Suppressor macrophage treated with lipopolysaccharide for 1 hour (primary cell): ENCODE measurements at regions not wholly inside any gene's neighbourhood (a gene's known extent, or its start where the extent isn't known, plus 50 kb on each side); places are given as distances from the start of the nearest gene placed in this dataset.
"Not testable (repeated sequence)": the region's sequence is repeated elsewhere in the genome, so short reads cannot be mapped to it uniquely, and the experiment has no call there.

Experiments
- DNase-seq, 3 donors: peaks; one replicate each; pipeline ENCODE4 v3.0.0-alpha.2; 2020 to 2022

DNA sequence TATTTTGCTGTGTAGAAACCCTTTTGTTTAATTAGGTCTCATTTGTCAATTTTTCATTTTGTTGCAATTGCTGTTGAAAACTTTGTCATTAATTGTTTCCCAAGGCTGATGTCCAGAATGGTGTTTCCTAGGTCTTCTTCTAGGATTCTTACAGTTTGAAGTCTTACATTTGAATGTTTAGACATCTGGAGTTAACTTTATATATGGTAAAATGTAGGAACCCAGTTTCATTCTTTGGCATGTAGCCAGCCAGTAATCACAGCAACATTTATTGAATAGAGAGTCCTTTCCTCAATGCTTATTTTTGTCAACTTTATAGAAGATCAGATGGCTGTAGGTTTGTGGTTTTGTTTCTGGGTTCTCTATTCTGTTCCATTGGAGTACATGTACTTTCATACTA lies 1290.8 kb upstream of the CDH9 start:
- DNase-seq, result no peak

- DNase-seq, result no peak
Measured at GRCh38 chr5:28328681-28329080, 1290.3 kb upstream of the CDH9 start.

DNA sequence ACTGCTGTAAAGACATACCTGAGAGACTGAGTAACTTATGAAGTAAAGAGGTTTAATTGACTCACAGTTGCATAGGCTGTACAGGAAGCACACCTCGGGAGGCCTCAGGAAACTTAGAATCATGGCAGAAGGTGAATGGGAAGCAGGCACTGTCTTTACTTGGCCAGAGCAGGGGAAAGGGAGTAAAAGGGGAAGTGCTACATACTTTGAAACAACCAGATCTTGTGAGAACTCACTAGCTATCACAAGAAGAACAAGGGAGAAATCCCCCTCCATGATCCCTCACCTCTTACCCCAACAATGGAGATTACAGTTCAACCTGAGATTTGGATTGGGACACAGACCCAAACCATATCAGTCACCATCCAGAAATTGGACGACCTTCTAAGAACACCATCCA lies 1285.8 kb upstream of the CDH9 start:
- DNase-seq, result no peak

GRCh38 chr5:28313953-28314352 lies 1275.6 kb upstream of the CDH9 start:
- no peak for DNase-seq

GRCh38 chr5:28313321-28313951 lies 1275.0 kb upstream of the CDH9 start:
- DNase-seq, result no peak

DNA sequence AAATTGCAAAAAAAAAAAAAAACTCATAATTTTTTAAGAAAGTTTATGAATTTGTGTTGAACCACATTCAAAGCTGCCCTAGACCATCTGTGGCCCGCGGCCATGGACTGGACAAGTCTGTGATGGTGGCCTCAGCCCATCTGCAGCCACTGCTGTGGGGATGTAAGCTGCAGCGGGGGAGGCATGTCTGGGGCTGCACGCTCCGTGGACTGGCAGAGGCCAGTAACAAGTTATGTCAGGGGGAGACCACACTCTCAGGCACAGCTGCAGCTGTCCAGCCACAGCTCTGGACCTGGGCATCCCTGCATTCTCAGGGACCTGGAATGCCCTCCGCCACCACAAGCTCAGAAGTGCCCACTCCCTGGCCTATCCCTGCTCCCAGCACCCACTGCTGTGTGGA lies 1272.3 kb upstream of the CDH9 start:
- no peak for DNase-seq

- DNase-seq, result no peak
Measured at GRCh38 chr5:28305891-28306290, 1267.5 kb upstream of the CDH9 start.

GRCh38 chr5:28301712-28302111 lies 1263.3 kb upstream of the CDH9 start:
- DNase-seq, result no peak

- no peak for DNase-seq
Measured at GRCh38 chr5:28296254-28297013, 1258.0 kb upstream of the CDH9 start.

GRCh38 chr5:28287021-28287420 lies 1248.6 kb upstream of the CDH9 start:
- not testable (repeated sequence) for DNase-seq

GRCh38 chr5:28286566-28286965 lies 1248.2 kb upstream of the CDH9 start:
- no peak for DNase-seq

DNA sequence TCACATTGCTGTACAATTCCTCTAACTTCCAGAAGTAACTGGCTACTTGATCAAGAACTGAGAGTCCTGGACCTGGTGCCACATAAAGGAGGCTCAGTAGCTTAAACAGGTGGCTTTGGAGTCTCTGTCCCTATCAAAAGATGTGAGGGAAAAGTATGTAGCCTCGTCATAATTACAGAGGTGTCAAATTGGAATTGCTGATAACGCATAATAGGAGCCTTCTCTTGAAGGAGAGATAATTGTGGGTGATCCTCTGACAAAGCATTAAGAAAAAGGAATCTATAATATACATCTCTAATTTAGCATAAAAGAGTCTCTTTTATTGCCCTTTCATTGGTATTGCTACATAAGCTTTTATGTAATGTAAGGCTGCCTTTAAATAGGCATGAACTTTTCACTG lies 1246.4 kb upstream of the CDH9 start:
- DNase-seq, result no peak

DNA sequence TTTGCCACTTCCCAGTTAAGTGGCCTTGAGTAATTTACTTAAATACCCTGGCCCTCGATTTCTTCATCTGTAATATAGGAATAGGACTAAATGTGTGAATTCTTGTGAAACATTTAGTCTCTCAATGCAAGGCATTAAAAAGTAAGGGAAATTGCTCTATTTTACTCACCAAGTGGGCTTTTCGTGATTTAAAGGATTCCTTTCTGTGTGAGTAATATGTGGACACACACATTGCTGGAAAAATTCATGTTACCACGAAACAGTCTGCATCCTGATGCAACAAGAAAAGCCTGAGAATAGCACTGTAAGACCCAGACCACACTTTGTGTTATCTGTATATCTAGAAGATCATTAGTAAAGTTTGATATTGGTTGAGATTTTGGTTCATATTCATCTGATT lies 1243.0 kb upstream of the CDH9 start:
- DNase-seq, result no peak

DNA sequence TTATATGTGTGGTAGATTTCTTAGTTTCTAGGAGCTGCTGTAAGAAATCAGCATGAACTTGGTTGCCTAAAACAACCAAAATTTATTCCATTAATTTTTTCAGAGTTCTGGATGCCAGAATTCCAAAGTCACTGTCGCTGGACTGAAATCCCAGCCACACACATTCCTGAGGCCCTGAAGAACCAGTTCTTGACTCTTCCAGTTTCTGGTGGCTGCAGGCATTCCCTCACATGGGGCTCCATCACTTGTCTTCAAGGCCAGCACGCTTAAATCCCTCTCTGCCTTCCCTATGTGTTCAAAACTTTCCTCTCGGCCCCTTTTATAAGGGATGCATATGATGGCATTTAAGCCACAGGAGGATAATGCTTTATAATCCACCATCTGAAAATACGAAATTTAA lies 1237.5 kb upstream of the CDH9 start:
- no peak for DNase-seq

GRCh38 chr5:28269978-28270377 lies 1231.6 kb upstream of the CDH9 start:
- no peak for DNase-seq

DNA sequence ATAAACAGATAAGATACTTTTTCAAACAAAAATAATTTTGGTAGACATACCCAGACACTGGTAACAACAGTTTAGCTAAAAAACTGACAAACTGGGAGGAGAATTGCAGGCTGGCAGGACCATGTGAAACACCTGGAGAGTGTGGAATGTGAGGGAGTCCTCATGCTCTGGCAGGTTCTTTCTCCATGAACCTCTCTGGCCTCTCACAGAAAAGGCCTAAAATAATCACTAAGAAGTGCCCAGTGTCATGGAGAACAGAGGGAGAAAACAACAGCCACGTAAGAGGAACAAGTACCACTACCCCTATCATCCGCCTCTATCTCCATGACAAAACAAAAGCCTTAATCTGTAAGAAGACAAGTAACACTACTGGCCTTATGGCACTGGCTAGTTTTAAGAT lies 1227.5 kb upstream of the CDH9 start:
- no peak for DNase-seq

DNA sequence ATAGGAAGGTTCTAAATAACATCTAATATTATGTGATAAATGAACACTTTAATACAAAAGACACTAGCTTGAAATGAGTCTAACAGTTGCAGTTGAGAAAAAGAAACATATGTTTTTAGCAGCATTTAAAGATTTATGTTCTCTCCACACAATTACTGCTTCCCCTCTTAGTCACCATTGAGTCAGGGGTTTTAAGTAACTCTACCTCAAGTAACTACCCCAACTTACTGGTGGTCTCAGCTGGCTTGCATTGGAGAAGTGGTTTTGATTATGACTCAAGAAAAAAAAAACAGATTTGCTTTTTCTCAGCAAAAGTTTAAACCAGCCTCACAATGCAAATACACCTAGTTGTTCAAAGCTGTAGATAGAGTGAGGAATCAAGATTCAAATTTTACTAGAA lies 1216.5 kb upstream of the CDH9 start:
- no peak for DNase-seq

DNA sequence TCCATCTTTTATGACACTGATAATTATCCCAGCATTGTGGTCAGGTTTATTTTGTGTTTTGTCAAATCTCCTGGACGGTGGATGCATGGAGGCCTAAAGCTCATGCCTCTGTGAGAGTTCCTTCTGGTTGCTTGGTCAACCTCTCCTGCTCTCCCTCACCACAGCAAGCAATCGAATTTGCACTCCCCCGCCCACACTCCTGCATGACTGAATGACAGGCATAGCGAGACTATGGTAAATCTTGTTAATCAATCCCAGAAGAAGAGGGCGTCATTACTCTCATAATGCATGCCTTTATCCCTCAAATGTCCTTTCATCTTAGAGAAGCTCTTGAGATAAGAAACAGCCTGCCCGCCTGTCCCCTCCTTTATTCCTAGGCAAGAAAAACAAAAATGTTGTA lies 1215.0 kb upstream of the CDH9 start:
- DNase-seq, result no peak

DNA sequence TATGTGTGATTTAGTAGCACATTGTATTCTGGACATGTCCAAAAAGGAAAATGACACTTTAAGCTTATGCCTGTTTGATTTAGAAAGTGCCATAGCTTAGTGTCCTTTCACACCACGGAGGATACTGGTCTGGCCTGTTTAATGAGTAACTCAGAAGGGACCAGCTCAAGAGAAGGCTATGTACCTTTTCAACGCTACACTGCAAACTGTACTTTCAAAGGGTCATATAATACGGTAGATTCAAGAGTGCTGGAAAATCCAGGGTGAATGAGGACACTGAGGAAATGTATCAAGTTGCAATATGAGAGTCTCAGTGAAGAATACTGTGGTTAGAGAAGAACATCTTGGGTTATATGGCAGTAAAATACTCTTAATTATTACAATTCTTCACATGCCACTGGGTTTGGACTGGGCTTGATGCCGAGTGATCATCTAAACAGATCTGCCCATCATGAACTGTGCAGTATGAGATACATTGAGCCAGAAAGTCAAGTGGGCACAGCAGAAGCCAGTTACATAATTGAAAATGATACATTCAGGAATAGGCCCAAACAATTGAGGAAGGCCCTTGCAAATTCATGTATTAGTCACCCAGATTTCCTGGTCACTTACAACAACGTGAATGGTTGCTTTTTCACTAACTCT lies 1211.5 kb upstream of the CDH9 start:
- DNase-seq, result no peak

GRCh38 chr5:28234356-28234968 lies 1196.1 kb upstream of the CDH9 start:
- no peak for DNase-seq

DNA sequence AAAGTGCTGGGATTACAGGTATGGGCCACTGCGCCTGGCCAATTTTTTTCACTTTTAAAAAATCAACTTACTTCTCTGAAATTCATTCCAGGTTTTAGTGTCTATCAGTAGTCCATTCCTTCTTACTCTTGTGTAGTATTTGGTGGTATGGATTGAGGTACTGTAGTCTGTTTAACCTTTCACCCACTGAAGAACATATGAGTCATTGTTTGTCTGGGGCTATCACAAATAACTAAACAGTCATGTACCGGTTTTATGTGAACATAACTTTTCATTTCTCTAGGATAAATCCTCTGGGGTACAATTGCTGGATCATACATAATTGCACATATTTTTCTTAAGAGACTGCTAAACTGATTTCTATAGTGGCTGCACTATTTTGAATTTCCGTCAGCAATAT lies 1188.0 kb upstream of the CDH9 start:
- DNase-seq, result no peak

GRCh38 chr5:28219539-28219938 lies 1181.2 kb upstream of the CDH9 start:
- no peak for DNase-seq

DNA sequence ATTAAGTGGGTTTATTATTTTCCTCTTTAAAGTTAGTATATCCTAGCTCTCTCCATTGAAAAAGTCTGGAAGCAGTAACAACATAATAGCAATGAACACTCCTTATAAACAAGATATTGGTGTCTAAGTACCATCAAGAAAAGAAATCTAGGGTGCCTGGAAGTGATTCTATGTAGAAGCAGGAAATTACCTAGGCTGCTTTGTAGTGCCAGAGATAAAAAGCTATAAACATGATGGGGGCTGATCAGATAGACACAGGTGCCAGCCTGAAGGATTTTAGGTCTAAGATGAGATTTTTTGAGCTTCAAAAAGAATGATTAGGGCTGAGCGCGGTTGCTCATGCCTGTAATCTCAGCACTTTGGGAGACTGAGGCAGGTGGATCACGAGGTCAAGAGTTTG lies 1179.3 kb upstream of the CDH9 start:
- DNase-seq, result no peak

- DNase-seq, result no peak
Measured at GRCh38 chr5:28216939-28217360, 1178.6 kb upstream of the CDH9 start.
